H1 (cell line): ENCODE measurements at regions not wholly inside any gene's neighbourhood (a gene's known extent, or its start where the extent isn't known, plus 50 kb on each side); places are given as distances from the start of the nearest gene placed in this dataset.
A peak's percentile ranks its signal among the peaks of the same experiment; 100 is the strongest.

Source experiments
- CTCF ChIA-PET: fragments of 300-600 bp; sonication (Branson Sonifier 250); formaldehyde crosslinking; loops from one replicate; lab custom pipeline; 2021; ENCODE audit not compliant: partially characterized antibody; lab: Charles Lee
- POLR2A ChIA-PET: fragments of 300-600 bp; sonication (Branson Sonifier 250); formaldehyde crosslinking; loops from one replicate; lab custom pipeline; 2021; ENCODE audit warnings: inconsistent platforms; ENCODE audit not compliant: partially characterized antibody; lab: Charles Lee
- DNase-seq, 2 experiments: peaks; one replicate each; pipeline versions ENCODE4 v3.0.0 to v3.0.0-alpha.2; 2010 to 2022; ENCODE audit warnings: low spot score in 2 of 2, low read depth in 1 of 2, mixed read lengths in 1 of 2
- FAIRE-seq: peaks from 2 replicates; lab custom pipeline; 2011; peaks lifted over from hg19 to GRCh38; lab: Jason Lieb, UNC
- H2AFZ ChIP-seq: 2 replicates; pipeline ENCODE4 v1.8.1; 2012; ENCODE audit warnings: low read length, inconsistent platforms
- H2AK5ac ChIP-seq: 2 replicates; pipeline ENCODE4 v1.6.1; 2013; ENCODE audit warnings: low read depth, low read length
- H2BK120ac ChIP-seq: replicated peaks from 2 replicates; pipeline ENCODE3; 2013; ENCODE audit warnings: low read depth, low read length, inconsistent platforms
- H2BK12ac ChIP-seq: 2 replicates; pipeline ENCODE4 v1.6.1; 2013; ENCODE audit warnings: low read depth, low read length
- H2BK15ac ChIP-seq: 2 replicates; pipeline ENCODE4 v1.6.1; 2013; ENCODE audit warnings: low read length
- H2BK20ac ChIP-seq: 2 replicates; pipeline ENCODE4 v1.6.1; 2013; ENCODE audit warnings: low read length
- H2BK5ac ChIP-seq: 2 replicates; pipeline ENCODE4 v1.6.1; 2013; ENCODE audit warnings: low read depth, low read length
- H3K14ac ChIP-seq: 2 replicates; pipeline ENCODE4 v1.6.1; 2013; ENCODE audit warnings: inconsistent platforms; ENCODE audit not compliant: insufficient read length
- H3K18ac ChIP-seq: 2 replicates; pipeline ENCODE4 v1.6.1; 2013; ENCODE audit warnings: low read length; ENCODE audit errors: extremely low read depth
- H3K23ac ChIP-seq: 2 replicates; pipeline ENCODE4 v1.6.1; 2013; ENCODE audit warnings: inconsistent platforms; ENCODE audit not compliant: insufficient read length
- H3K23me2 ChIP-seq: 2 replicates; pipeline ENCODE4 v1.6.1; 2013; ENCODE audit warnings: low read depth, low read length
- H3K27ac ChIP-seq: 2 replicates; pipeline ENCODE4 v1.6.1; 2011; ENCODE audit warnings: low read depth, low read length, inconsistent platforms
- H3K27me3 ChIP-seq, 4 experiments: replicated peaks in 1 of 4; 1 replicate in 1 of 4; 2 replicates in 3 of 4; pipeline versions ENCODE4 v1.6.1 to v1.8.1; 2011 to 2013; ENCODE audit warnings: low read length in 3 of 4, mild to moderate bottlenecking in 3 of 4, inconsistent platforms in 2 of 4, mixed read lengths in 2 of 4, moderate library complexity in 1 of 4; ENCODE audit not compliant: control insufficient read depth in 3 of 4, insufficient read depth in 3 of 4; ENCODE audit errors: extremely low read depth in 1 of 4
- H3K36me3 ChIP-seq, 4 experiments: 2 replicates each; pipeline versions ENCODE4 v1.6.1 to v1.8.1; 2011 to 2013; ENCODE audit warnings: mild to moderate bottlenecking in 4 of 4, low read length in 3 of 4, moderate library complexity in 2 of 4, control low read depth in 1 of 4, inconsistent platforms in 1 of 4; ENCODE audit not compliant: insufficient read depth in 4 of 4, control insufficient read depth in 2 of 4
- H3K4ac ChIP-seq: replicated peaks from 2 replicates; pipeline ENCODE3; 2013; ENCODE audit warnings: low read length, low read depth, mixed read lengths, inconsistent platforms; ENCODE audit not compliant: insufficient read length
- H3K4me1 ChIP-seq, 4 experiments: replicated peaks in 1 of 4; 1 replicate in 1 of 4; 2 replicates in 3 of 4; pipeline versions ENCODE4 v1.6.1 to v1.8.1; 2011 to 2013; ENCODE audit warnings: low read length in 3 of 4, inconsistent platforms in 2 of 4, mixed read lengths in 1 of 4; ENCODE audit not compliant: insufficient read depth in 4 of 4, control insufficient read depth in 3 of 4
- H3K4me2 ChIP-seq, 2 experiments: 2 replicates each; pipeline versions ENCODE4 v1.6.1 to v1.8.1; 2011 to 2013; ENCODE audit warnings: low read depth in 2 of 2, low read length in 2 of 2, control low read depth in 1 of 2, inconsistent platforms in 1 of 2, mild to moderate bottlenecking in 1 of 2; ENCODE audit not compliant: insufficient read depth in 1 of 2
- H3K4me3 ChIP-seq, 4 experiments: fragments of 200-600, 300-600 bp in 1 of 4; sonication (generic), shearing (Covaris generic), sonication (Bioruptor Twin) in 1 of 4; 2 replicates each; pipeline versions ENCODE4 v1.5.1 to v1.8.1; 2011 to 2016; ENCODE audit warnings: low read length in 4 of 4, low read depth in 3 of 4, control low read depth in 2 of 4, inconsistent platforms in 2 of 4, mild to moderate bottlenecking in 2 of 4, mixed read lengths in 1 of 4, moderate library complexity in 1 of 4; ENCODE audit not compliant: insufficient read depth in 2 of 4; ENCODE audit errors: extremely low read depth in 1 of 4
- H3K56ac ChIP-seq: replicated peaks from 2 replicates; pipeline ENCODE3; 2013; ENCODE audit warnings: low read depth, mild to moderate bottlenecking, mixed read lengths, low read length, inconsistent platforms; ENCODE audit not compliant: insufficient read length
- H3K79me1 ChIP-seq: 2 replicates; pipeline ENCODE4 v1.6.1; 2013; ENCODE audit warnings: low read depth, low read length, control low read depth
- H3K79me2 ChIP-seq, 2 experiments: 2 replicates each; pipeline versions ENCODE4 v1.6.1 to v1.8.1; 2012 to 2013; ENCODE audit warnings: low read length in 2 of 2, mild to moderate bottlenecking in 2 of 2, inconsistent platforms in 1 of 2; ENCODE audit not compliant: insufficient read depth in 2 of 2, control insufficient read depth in 1 of 2
- H3K9ac ChIP-seq, 4 experiments: replicated peaks in 1 of 4; 1 replicate in 1 of 4; 2 replicates in 3 of 4; pipeline versions ENCODE4 v1.6.1 to v1.8.1; 2011 to 2013; ENCODE audit warnings: low read depth in 3 of 4, low read length in 3 of 4, control low read depth in 2 of 4, mild to moderate bottlenecking in 2 of 4, moderate library complexity in 2 of 4, inconsistent platforms in 1 of 4; ENCODE audit errors: extremely low read depth in 1 of 4
- H3K9me3 ChIP-seq, 2 experiments: 2 replicates each; pipeline versions ENCODE4 v1.6.1 to v1.8.1; 2012 to 2013; ENCODE audit warnings: mild to moderate bottlenecking in 2 of 2, moderate library complexity in 2 of 2, control low read depth in 1 of 2, inconsistent platforms in 1 of 2, low read depth in 1 of 2, low read length in 1 of 2, mixed read lengths in 1 of 2; ENCODE audit not compliant: insufficient read depth in 2 of 2
- H4K20me1 ChIP-seq, 2 experiments: replicated peaks in 1 of 2; 2 replicates each; pipeline versions ENCODE3 to v1.8.1; 2011 to 2013; ENCODE audit warnings: inconsistent platforms in 2 of 2, low read length in 2 of 2, mild to moderate bottlenecking in 1 of 2; ENCODE audit not compliant: insufficient read depth in 2 of 2, control insufficient read depth in 1 of 2
- H4K5ac ChIP-seq: 2 replicates; pipeline ENCODE4 v1.6.1; 2013; ENCODE audit warnings: low read length, low read depth, mixed read lengths, inconsistent platforms; ENCODE audit not compliant: insufficient read length
- H4K8ac ChIP-seq: 2 replicates; pipeline ENCODE4 v1.8.0; 2013; ENCODE audit warnings: mild to moderate bottlenecking, moderate library complexity, low read length, inconsistent platforms; ENCODE audit not compliant: insufficient read depth; ENCODE audit errors: extremely low read depth
- H4K91ac ChIP-seq: replicated peaks from 2 replicates; pipeline ENCODE3; 2013; ENCODE audit warnings: low read length, mixed read lengths, inconsistent platforms; ENCODE audit not compliant: insufficient read length
- ASH2L ChIP-seq: fragments of 200-600, 300-600 bp; sonication (generic); IDR thresholded peaks from one replicate; pipeline ENCODE4 v1.7.1; 2017; ENCODE audit warnings: low read length
- RXRA ChIP-seq: IDR thresholded peaks from 2 replicates; pipeline ENCODE4 v1.6.1; 2011; ENCODE audit warnings: low read depth, mild to moderate bottlenecking, low read length, moderate library complexity; ENCODE audit not compliant: insufficient read depth
- SP4 ChIP-seq: IDR thresholded peaks from 2 replicates; pipeline ENCODE4 v1.6.1; 2012; ENCODE audit warnings: low read length, inconsistent platforms
- TCF12 ChIP-seq: IDR thresholded peaks from 2 replicates; pipeline ENCODE4 v1.6.1; 2011; ENCODE audit warnings: low read depth, mild to moderate bottlenecking, low read length
- YY1 ChIP-seq: IDR thresholded peaks from 2 replicates; pipeline ENCODE4 v1.6.1; 2011; ENCODE audit warnings: low read depth, mild to moderate bottlenecking, low read length
- WGBS, 2 experiments: shearing (Covaris generic) in 1 of 2; methylation state at CpG; one replicate each; pipeline versions ENCODE4 v1.1.6 to v1.1.7; 2013 to 2015; ENCODE audit warnings: low lambda C conversion rate in 2 of 2, mixed read lengths in 2 of 2, inconsistent platforms in 1 of 2, low coverage in 1 of 2, missing lambda C conversion rate in 1 of 2; ENCODE audit not compliant: insufficient replicate concordance in 2 of 2, insufficient coverage in 1 of 2, insufficient read length in 1 of 2; ENCODE audit errors: extremely low coverage in 1 of 2, missing lambda C conversion rate in 1 of 2; 5-methylcytosine and 5-hydroxymethylcytosine counted together

DNA sequence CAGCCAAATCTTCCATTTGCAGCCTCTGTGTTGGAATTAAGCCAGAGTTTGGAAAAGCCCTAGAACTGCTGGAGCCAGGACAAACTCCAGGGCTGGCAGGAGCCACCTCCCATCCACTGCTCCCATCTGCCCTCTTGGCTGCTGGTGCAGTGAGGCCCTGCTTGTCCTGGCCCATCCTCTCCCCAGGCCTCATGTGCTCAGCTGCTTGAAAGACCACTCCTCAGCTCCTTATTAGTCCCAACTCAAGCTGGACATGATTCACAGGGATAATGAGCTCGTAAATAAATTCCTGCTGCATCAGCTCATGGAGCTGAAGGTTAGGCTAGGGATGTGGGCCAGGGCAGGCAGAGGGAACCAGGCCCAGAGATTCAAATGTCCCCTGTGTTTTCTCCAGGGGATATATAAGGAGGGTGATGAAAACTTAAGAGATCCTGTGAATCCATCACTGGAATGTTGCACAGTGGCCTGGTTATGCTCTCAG, 282.8 kb downstream of the RPS24 start:
- H3K79me2 ChIP-seq = no peaks in the 10 kb centered on the region
- H2BK5ac ChIP-seq = no peak overlapping the region
- H2BK120ac ChIP-seq = no peak overlapping the region
- H2BK20ac ChIP-seq = no peak overlapping the region
- H3K9ac ChIP-seq = no peak overlapping the region
- no peak overlapping the region for H3K56ac ChIP-seq
- peak in 1 of 2 experiments; percentile 31 for DNase-seq
- H2BK12ac ChIP-seq = no peak overlapping the region
- no peak overlapping the region for H2BK15ac ChIP-seq
- no peak overlapping the region for H3K27ac ChIP-seq
- H3K4me2 ChIP-seq = no peak overlapping the region
- H3K4me1 ChIP-seq = no peaks in the 10 kb centered on the region; a peak in 1 of 7 replicates
- H4K8ac ChIP-seq = no peak overlapping the region
- CTCF ChIA-PET = interaction anchor here (1.4 to 1.6 kb wide), 2 partner anchors 61 to 269 kb away, joined by 4 read pairs; no protein-coding TSS in a partner anchor
- H3K9me3 ChIP-seq = no peaks in the 10 kb centered on the region
- H3K23me2 ChIP-seq = no peaks in the 10 kb centered on the region
- H3K36me3 ChIP-seq = no peaks in the 10 kb centered on the region
- H3K4me3 ChIP-seq = no peak overlapping the region
- H3K27me3 ChIP-seq = no peaks in the 10 kb centered on the region
- no peak overlapping the region for H3K18ac ChIP-seq
- no peak overlapping the region for H3K4ac ChIP-seq
- H3K23ac ChIP-seq = no peak overlapping the region
- H4K91ac ChIP-seq = no peak overlapping the region
- TF ChIP-seq RXRA (no peak), SP4 (no peak), ASH2L (no peak), TCF12 (no peak), YY1 (no peak)
- TF ChIP-seq, all 59 proteins: peak for 0
- Histone ChIP-seq H2AK5ac (no peak overlapping the region), H4K5ac (no peak overlapping the region), H4K20me1 (no peaks in the 10 kb centered on the region), H3K79me1 (no peaks in the 10 kb centered on the region), H2AFZ (no peak overlapping the region), H3K14ac (no peak overlapping the region)
- POLR2A ChIA-PET = no interaction called here
- WGBS, 2 experiments = 67% methylated on average over 1 of the region's 1 CpG; no CpG with 5 or more reads in 1 of the 2 experiments
- FAIRE-seq = no peak
